SJSA1 (cell line): ENCODE measurements at regions not wholly inside any gene's neighbourhood (a gene's known extent, or its start where the extent isn't known, plus 50 kb on each side); places are given as distances from the start of the nearest gene placed in this dataset.
A peak's percentile ranks its signal among the peaks of the same experiment; 100 is the strongest.

Source experiments
- DNase-seq, 2 experiments: peaks; one replicate each; pipeline ENCODE4 v3.0.0-alpha.2; 2015 to 2020; ENCODE audit warnings: low spot score in 2 of 2, low read depth in 1 of 2
- H3K27ac ChIP-seq: fragments of 250-450 bp; sonication (Bioruptor Pico); 2 replicates; pipeline ENCODE4 v1.5.1; 2020; ENCODE audit warnings: mild to moderate bottlenecking, moderate library complexity
- H3K27me3 ChIP-seq: fragments of 250-450 bp; sonication (Bioruptor Pico); replicated peaks from 2 replicates; pipeline ENCODE4 v1.5.1; 2020; ENCODE audit warnings: mild to moderate bottlenecking, moderate library complexity
- H3K36me3 ChIP-seq: fragments of 250-450 bp; sonication (Bioruptor Pico); 2 replicates; pipeline ENCODE4 v1.5.1; 2020; ENCODE audit warnings: mild to moderate bottlenecking
- H3K4me1 ChIP-seq: fragments of 250-450 bp; sonication (Bioruptor Pico); replicated peaks from 2 replicates; pipeline ENCODE4 v1.6.1; 2021; ENCODE audit warnings: mild to moderate bottlenecking
- H3K4me3 ChIP-seq: fragments of 250-450 bp; sonication (Bioruptor Pico); 2 replicates; pipeline ENCODE4 v1.5.1; 2020; ENCODE audit warnings: mild to moderate bottlenecking
- H3K9me3 ChIP-seq: fragments of 250-450 bp; sonication (Bioruptor Pico); replicated peaks from 2 replicates; pipeline ENCODE4 v1.5.1; 2020; ENCODE audit warnings: mild to moderate bottlenecking

DNA sequence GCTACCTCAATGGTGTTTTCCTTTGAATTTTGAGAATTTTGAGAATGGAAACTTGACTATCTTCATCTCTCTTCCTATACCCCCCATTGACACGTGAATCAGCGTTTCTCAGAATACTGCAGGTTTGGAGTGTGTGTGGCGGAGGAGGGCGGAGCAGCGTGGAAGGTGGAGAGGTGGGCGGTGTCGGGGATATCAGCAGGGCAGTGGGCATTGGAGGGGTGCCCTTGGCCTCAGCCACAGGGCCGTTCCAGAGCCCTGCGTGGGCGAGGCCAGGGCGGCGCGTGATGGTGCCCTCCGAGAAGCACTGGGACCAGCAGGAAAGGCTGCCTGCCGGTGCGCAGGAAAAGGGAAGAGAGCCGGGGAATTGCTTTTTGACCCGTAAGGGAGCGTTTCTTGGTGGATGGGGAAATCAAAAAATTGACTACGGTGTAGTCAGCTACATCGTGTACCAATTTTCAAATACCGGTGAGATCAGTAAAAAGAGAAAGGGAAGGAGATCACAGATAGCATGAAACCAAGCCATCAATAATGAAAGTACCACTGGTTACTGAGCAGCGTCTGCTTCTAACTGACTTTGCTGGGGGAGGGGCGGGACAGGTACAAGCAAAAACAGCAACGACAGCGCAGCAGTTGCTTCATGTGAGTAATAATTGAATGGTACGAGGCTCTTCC lies 82.7 kb upstream of the DUSP22 start:
- Histone ChIP-seq H3K27ac (no peak overlapping the region), H3K27me3 (peaks cover 23% of the 10 kb centered on the region), H3K9me3 (no peaks in the 10 kb centered on the region), H3K36me3 (no peaks in the 10 kb centered on the region), H3K4me3 (no peak overlapping the region), H3K4me1 (peaks cover 16% of the 10 kb centered on the region)
- no peak for DNase-seq

DNA sequence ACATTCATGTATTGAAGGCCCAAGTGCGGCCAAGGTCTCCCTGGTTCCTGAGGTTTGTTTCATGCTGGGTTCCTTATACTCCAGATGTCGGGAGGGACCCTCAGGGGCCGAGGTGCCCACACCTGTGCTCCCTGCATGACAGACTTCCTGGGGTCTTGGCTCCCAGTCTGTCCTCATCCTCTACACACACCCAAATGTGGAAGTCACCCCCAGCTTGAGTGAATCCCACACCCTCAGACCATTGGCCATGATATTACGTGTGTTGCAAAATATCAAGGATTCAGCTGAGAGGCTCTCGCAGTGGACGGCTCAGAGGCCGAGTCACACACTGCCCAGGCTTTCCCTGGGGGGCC lies 82.2 kb upstream of the DUSP22 start:
- H3K36me3 ChIP-seq: no peaks in the 10 kb centered on the region
- no peaks in the 10 kb centered on the region for H3K9me3 ChIP-seq
- H3K27ac ChIP-seq: no peak overlapping the region
- no peak for DNase-seq
- H3K4me1 ChIP-seq: peaks cover 16% of the 10 kb centered on the region
- H3K27me3 ChIP-seq: peaks cover 23% of the 10 kb centered on the region
- H3K4me3 ChIP-seq: no peak overlapping the region

GRCh38 chr6:210778-211374 lies 81.4 kb upstream of the DUSP22 start:
- Histone ChIP-seq H3K27ac (no peak overlapping the region), H3K36me3 (no peaks in the 10 kb centered on the region), H3K4me3 (no peak overlapping the region), H3K4me1 (peaks cover 18% of the 10 kb centered on the region), H3K27me3 (peaks cover 23% of the 10 kb centered on the region), H3K9me3 (no peaks in the 10 kb centered on the region)
- peak in 1 of 2 experiments; percentile 18 for DNase-seq

DNA sequence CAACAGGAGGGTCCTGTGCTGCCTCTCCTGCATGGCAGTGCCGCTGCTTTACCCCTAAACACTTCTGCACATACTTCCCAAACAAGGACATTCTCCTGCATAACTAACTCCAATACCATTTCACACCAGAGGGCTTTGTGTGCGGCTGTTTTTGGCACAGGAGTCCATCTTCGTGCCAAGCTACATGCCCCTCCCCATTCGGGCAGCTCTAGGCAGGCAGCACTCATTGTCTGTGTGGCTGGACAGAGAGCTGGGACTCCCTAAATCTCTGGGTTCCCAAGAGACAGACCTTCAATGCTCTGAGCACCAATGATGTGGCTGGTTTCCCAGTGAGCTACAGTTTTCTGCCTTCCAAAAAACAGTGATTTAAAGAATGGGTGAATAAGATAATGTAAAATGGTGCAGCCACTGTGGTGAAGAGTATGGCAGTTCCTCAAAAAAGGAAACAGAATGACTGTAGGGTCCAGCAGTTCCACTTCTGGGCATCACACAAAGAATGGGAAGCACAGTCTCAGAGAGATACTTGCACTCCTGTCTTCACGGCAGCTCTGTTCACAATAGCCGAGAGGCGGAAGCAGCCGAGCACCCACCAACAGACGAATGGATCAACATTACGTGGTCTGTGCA lies 80.3 kb upstream of the DUSP22 start:
- Histone ChIP-seq H3K4me1 (peaks cover 18% of the 10 kb centered on the region), H3K36me3 (no peaks in the 10 kb centered on the region), H3K27me3 (peaks cover 23% of the 10 kb centered on the region), H3K4me3 (no peak overlapping the region), H3K9me3 (no peaks in the 10 kb centered on the region), H3K27ac (no peak overlapping the region)
- DNase-seq: no peak

DNA sequence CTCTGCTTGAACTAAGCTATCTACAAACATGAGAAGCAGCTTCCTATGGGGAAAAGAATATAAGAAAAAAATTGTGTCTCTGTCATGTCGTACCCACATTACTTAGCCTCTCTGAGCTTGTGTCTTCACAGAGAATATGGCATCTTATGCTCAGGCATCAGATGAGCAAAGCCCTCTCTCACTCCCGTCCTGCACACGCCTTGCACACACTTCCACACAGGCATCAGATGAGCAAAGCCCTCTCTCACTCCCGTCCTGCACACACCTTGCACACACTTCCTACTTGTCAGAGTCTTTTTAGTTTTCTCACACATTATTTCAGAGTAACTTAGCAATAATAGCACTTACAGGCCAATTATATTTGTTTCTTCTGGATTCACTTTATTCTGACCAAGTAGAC lies 79.0 kb upstream of the DUSP22 start:
- Histone ChIP-seq H3K27me3 (peaks cover 23% of the 10 kb centered on the region), H3K27ac (no peak overlapping the region), H3K36me3 (no peaks in the 10 kb centered on the region), H3K4me3 (no peak overlapping the region), H3K9me3 (no peaks in the 10 kb centered on the region), H3K4me1 (peaks cover 18% of the 10 kb centered on the region)
- no peak for DNase-seq

GRCh38 chr6:214428-214827 lies 77.9 kb upstream of the DUSP22 start:
- no peak for DNase-seq
- Histone ChIP-seq H3K9me3 (no peaks in the 10 kb centered on the region), H3K4me1 (peaks cover 18% of the 10 kb centered on the region), H3K27ac (no peak overlapping the region), H3K36me3 (no peaks in the 10 kb centered on the region), H3K4me3 (no peak overlapping the region), H3K27me3 (peaks cover 23% of the 10 kb centered on the region)

DNA sequence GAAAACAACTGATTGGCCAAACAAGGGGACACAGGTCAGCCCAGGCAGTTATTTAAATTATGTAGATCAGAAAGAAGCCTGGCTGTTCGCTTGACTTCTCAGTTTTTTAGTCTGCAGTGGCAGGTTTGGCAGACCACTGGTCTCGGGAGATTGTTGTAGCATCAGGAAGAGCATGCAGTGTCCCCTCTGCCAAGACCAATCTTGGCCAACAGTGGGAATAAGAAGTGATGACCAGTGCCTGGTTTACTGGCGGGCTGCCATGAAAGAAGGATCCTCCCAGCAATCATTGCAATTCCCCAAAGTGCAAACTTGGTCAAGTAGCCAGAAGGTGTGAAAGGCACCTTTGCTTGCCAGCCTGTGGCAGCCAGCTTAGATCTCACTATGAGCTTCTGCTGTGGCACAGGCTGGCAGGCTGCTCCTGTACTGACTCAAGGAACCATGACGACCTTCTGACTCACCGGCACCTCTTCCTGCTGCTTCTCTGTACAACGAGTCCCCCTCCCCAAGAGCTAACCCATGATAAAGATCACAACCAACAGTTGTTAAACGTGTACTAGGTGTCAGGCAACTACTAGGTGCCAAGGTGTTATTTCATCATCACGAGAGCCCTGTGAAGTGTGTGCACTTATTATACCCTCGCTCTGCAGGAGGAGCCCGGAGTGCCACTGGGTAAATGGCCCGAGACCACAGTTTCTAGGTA lies 76.8 kb upstream of the DUSP22 start:
- Histone ChIP-seq H3K36me3 (no peaks in the 10 kb centered on the region), H3K27ac (no peak overlapping the region), H3K9me3 (no peaks in the 10 kb centered on the region), H3K27me3 (peaks cover 20% of the 10 kb centered on the region), H3K4me1 (peaks cover 17% of the 10 kb centered on the region), H3K4me3 (no peak overlapping the region)
- no peak for DNase-seq

DNA sequence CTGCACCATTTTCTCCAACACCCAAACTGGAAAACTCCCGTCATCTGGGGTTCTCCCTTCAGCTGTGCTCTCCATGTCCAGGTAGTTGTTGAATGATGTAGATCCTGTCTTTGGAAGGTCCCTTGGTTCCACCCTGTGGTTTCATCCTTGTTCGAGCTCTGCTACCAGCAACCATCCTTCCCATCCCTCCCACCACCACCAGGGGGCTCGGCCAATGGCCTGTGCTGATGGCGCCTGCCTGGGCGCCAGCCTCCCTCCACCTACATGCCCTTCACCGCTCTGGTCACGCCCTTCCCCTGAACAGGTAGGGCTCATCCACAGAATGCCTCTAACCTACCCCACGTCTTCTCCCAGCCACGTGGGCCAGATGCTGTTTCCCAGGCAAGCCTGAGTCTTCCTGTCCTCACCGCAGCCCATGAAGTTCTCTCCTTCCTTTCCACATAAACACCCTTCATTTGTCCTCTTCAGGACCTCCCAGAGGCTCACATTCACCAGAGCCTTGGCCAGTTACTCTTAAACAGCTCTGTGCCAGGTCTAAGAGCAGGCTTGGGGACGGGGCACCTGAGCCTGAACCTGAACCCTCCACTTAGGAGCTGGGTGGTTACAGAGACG lies 75.1 kb upstream of the DUSP22 start:
- Histone ChIP-seq H3K27me3 (peaks cover 13% of the 10 kb centered on the region), H3K4me3 (no peak overlapping the region), H3K9me3 (no peaks in the 10 kb centered on the region), H3K27ac (no peak overlapping the region), H3K36me3 (no peaks in the 10 kb centered on the region), H3K4me1 (peaks cover 13% of the 10 kb centered on the region)
- DNase-seq: no peak

DNA sequence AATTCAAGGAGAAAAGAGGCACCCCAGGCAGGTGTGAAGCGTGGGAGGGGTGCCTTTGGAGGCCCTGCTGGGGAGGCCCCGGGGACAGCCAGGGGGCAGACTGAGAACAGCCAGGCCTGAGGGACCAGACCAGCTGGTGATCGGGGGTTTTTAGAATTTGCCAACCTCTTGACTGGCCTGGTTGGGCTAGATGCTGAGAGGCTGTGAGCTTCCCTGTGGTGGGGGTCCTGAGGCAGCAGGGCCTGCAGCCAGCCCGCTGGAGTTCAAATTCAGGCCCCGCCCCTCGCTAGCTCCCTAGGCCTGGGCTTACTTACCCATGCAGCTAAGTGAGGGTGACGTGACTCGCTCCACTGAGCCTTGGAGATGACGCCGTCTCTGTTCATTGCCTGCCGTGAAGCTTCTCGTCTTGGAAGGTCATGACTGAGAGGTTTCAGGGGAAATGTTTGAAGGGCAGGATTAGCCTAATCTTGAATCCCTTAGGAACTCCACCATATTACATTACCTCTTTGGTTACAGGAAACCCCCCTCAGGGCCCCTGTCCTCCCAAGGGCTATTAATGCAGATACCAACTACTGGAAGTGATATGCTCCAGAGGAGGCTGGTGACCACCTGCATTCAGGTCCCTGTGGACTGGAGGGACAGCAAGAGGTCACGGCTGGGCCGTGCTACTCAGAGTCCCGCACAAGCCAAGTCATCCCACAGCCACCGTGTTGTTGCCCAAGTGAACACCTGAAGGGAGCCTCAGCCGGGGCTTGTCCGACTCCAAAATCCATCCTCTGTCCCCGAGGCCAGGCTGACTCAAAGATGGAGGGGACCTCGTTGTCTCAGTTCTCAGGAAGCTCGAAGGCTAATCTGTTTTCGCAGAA lies 73.9 kb upstream of the DUSP22 start:
- DNase-seq: no peak
- Histone ChIP-seq H3K4me1 (peaks cover 13% of the 10 kb centered on the region), H3K9me3 (no peaks in the 10 kb centered on the region), H3K4me3 (no peak overlapping the region), H3K27ac (no peak overlapping the region), H3K36me3 (no peaks in the 10 kb centered on the region), H3K27me3 (peaks cover 6% of the 10 kb centered on the region; the same call in 1 of the 2 replicates)

DNA sequence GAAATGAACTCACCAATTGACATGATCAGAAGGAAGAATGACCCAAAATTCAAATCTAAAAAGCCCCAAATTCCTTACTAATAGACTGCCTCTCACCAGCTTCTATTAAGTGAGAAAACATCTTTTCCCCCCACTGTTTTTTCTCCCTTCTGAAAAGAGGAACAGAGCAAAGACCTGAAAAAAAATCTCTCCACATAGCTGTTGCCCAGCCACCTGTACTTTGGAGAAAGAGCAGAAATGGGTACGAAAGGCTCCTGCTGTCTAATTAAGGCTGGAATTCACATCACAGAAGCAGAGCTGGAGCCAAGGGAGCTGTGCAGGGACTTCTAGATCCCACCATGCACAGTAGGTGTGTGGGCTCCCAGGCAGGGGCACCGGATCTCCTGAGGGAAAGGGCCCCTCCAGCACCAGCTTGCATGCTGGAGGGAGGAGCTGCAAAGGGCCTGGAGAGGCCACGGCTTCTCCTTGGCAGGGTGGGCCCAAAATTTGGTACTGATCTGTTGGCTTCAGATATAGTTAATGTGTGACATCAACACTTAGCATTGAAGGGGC lies 73.2 kb upstream of the DUSP22 start:
- Histone ChIP-seq H3K4me1 (peaks cover 13% of the 10 kb centered on the region), H3K27ac (no peak overlapping the region), H3K36me3 (no peaks in the 10 kb centered on the region), H3K4me3 (no peak overlapping the region), H3K9me3 (no peaks in the 10 kb centered on the region), H3K27me3 (peaks cover 6% of the 10 kb centered on the region; the same call in 1 of the 2 replicates)
- DNase-seq: no peak

- DNase-seq: no peak
These were observed 72.6 kb upstream of the DUSP22 start for GRCh38 chr6:219641-220198.

DNA sequence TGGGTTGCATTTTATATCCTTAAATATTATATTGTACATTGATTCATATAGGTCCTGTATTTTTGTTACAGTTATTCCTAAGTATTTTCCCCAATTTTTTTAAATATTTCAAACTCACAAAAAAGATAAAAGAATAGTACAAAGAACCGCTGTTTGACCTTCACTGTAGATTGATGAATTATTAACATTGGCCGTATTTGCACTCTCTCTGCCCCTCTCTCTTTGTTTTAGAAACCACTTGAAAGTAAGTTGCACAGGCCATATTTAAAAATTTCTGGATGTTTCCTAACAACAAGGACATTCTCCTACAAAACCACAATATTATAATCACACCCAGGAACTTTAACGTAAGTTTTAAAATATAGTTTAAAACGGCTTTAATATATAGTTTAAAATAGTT lies 72.0 kb upstream of the DUSP22 start:
- H3K9me3 ChIP-seq: no peaks in the 10 kb centered on the region
- H3K36me3 ChIP-seq: no peaks in the 10 kb centered on the region
- H3K4me1 ChIP-seq: peaks cover 13% of the 10 kb centered on the region
- DNase-seq: no peak
- peaks cover 6% of the 10 kb centered on the region; the same call in 1 of the 2 replicates for H3K27me3 ChIP-seq
- H3K4me3 ChIP-seq: no peak overlapping the region
- no peak overlapping the region for H3K27ac ChIP-seq

More at GRCh38 chr6:219641-220198, 72.6 kb upstream of the DUSP22 start:
- Histone ChIP-seq H3K9me3 (no peaks in the 10 kb centered on the region), H3K27me3 (peaks cover 6% of the 10 kb centered on the region; the same call in 1 of the 2 replicates), H3K27ac (no peak overlapping the region), H3K4me3 (no peak overlapping the region), H3K4me1 (peaks cover 13% of the 10 kb centered on the region), H3K36me3 (no peaks in the 10 kb centered on the region)
